ENCODE measurements at regions not wholly inside any gene's neighbourhood (a gene's known extent, or its start where the extent isn't known, plus 50 kb on each side); places are given as distances from the start of the nearest gene placed in this dataset.

- DNase-seq: no peak
- no peak overlapping the region for H3K9ac ChIP-seq
- POLR2A ChIA-PET: no interaction called here
- no peaks in the 10 kb centered on the region for H3K79me2 ChIP-seq (ENCODE audit: insufficient read depth)
- H3K9me2 ChIP-seq: no peaks in the 10 kb centered on the region
- H3F3A ChIP-seq (replicated peaks; ENCODE audit: insufficient read depth): no peaks in the 10 kb centered on the region
- TF ChIP-seq GABPA (IDR thresholded peaks at IDR 0.05; ENCODE audit: low read depth) (no peak), FOXM1 (IDR thresholded peaks at IDR 0.05; ENCODE audit: low read depth) (no peak), FOSL2 (IDR thresholded peaks at IDR 0.05; ENCODE audit: borderline replicate concordance, low read depth) (no peak), TEAD4 (IDR thresholded peaks at IDR 0.05; ENCODE audit: borderline replicate concordance, insufficient read depth) (no peak), RCOR1 (IDR thresholded peaks at IDR 0.05; ENCODE audit: low read length) (no peak), RXRA (IDR thresholded peaks at IDR 0.05; ENCODE audit: borderline replicate concordance, low read depth) (no peak), CHD2 (IDR thresholded peaks at IDR 0.05; ENCODE audit: low read length, partially characterized antibody) (no peak), NRF1 (IDR thresholded peaks at IDR 0.05; ENCODE audit: low read depth, low read length) (no peak), SIN3A (IDR thresholded peaks at IDR 0.05; ENCODE audit: borderline replicate concordance, low read depth, low read length) (no peak), PBX3 (IDR thresholded peaks at IDR 0.05) (no peak), ZBTB33 (IDR thresholded peaks at IDR 0.05; ENCODE audit: borderline replicate concordance, low read depth) (no peak), USF2 (IDR thresholded peaks at IDR 0.05; ENCODE audit: borderline replicate concordance, low read depth, low read length) (no peak)
- TF ChIP-seq, protein P1, sequence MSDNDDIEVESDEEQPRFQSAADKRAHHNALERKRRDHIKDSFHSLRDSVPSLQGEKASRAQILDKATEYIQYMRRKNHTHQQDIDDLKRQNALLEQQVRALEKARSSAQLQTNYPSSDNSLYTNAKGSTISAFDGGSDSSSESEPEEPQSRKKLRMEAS (IDR thresholded peaks at IDR 0.05; ENCODE audit: low read depth): no peak
- H3K9me3 ChIP-seq: no peaks in the 10 kb centered on the region
- H2AFZ ChIP-seq (ENCODE audit: low read depth): no peak overlapping the region
- H3K4me2 ChIP-seq: no peak overlapping the region
- H3K27ac ChIP-seq (ENCODE audit: low read depth in 2 of 2, low read length in 1 of 2): no peak overlapping the region
- no peak overlapping the region for H3K4me3 ChIP-seq (ENCODE audit: low read depth in 2 of 2, low read length in 1 of 2)
- CTCF ChIA-PET: interaction anchor here (0.9 to 6.6 kb wide), 2 partner anchors 12 to 24 kb away, joined by 4 to 46 read pairs; no protein-coding TSS in a partner anchor
- WGBS (ENCODE audit: low lambda C conversion rate): 21% methylated on average over 2 of the region's 2 CpGs
- no peaks in the 10 kb centered on the region for H3K36me3 ChIP-seq (replicated peaks in 1 of 2; ENCODE audit: control insufficient read depth in 1 of 2, insufficient read depth in 2 of 2, low read length in 1 of 2)
- H4K20me1 ChIP-seq (ENCODE audit: insufficient read depth): no peaks in the 10 kb centered on the region
- H3K4me1 ChIP-seq (ENCODE audit: control insufficient read depth in 1 of 2, insufficient read depth in 2 of 2, low read depth in 1 of 2, low read length in 1 of 2): no peaks in the 10 kb centered on the region
- peaks cover 12% of the 10 kb centered on the region; the same call in 1 of the 2 replicates for H3K27me3 ChIP-seq (ENCODE audit: insufficient read depth)
These were observed 70.1 kb downstream of the CCNG2 start for GRCh38 chr4:77226939-77227705.

All from SK-N-SH (cell line).